ENCODE measurements at regions not wholly inside any gene's neighbourhood (a gene's known extent, or its start where the extent isn't known, plus 50 kb on each side); places are given as distances from the start of the nearest gene placed in this dataset.
A peak's percentile ranks its signal among the peaks of the same experiment; 100 is the strongest.

GRCh38 chr4:138312536-138312911, 70.4 kb upstream of the SLC7A11 start:
- DNase-seq (ENCODE audit: low spot score in 2 of 2), result no peak
- H3K4me3 ChIP-seq, result no peak overlapping the region
- in situ Hi-C loops (cut with MboI; ENCODE audit: low sequenced_read_pairs), result no loop called here

GRCh38 chr4:138311771-138312535, 69.8 kb upstream of the SLC7A11 start:
- no peak for DNase-seq (ENCODE audit: low spot score in 2 of 2)
- no peak overlapping the region for H3K4me3 ChIP-seq
- no peaks in the 10 kb centered on the region; the same call in 1 of the 2 replicates for H3K4me1 ChIP-seq
- no peaks in the 10 kb centered on the region for H3K27me3 ChIP-seq (ENCODE audit: low read depth)
- no peaks in the 10 kb centered on the region for H3K36me3 ChIP-seq (replicated peaks)
- H3K9me3 ChIP-seq, result no peaks in the 10 kb centered on the region; the same call in 1 of the 2 replicates
- in situ Hi-C loops (cut with MboI; ENCODE audit: low sequenced_read_pairs), result no loop called here

More at GRCh38 chr4:138312536-138312911, 70.4 kb upstream of the SLC7A11 start:
- Histone ChIP-seq H3K36me3 (replicated peaks) (no peaks in the 10 kb centered on the region), H3K9me3 (no peaks in the 10 kb centered on the region; the same call in 1 of the 2 replicates), H3K27me3 (ENCODE audit: low read depth) (no peaks in the 10 kb centered on the region), H3K4me1 (no peaks in the 10 kb centered on the region; the same call in 1 of the 2 replicates)

GRCh38 chr4:138310991-138311390, 68.8 kb upstream of the SLC7A11 start:
- Histone ChIP-seq H3K4me1 (no peaks in the 10 kb centered on the region), H3K36me3 (replicated peaks) (no peaks in the 10 kb centered on the region), H3K9me3 (no peaks in the 10 kb centered on the region; the same call in 1 of the 2 replicates), H3K27me3 (ENCODE audit: low read depth) (no peaks in the 10 kb centered on the region), H3K4me3 (no peak overlapping the region)
- DNase-seq (ENCODE audit: low spot score in 2 of 2), result no peak
- in situ Hi-C loops (cut with MboI; ENCODE audit: low sequenced_read_pairs), result no loop called here

- Histone ChIP-seq H3K36me3 (replicated peaks) (no peaks in the 10 kb centered on the region), H3K4me3 (no peak overlapping the region), H3K27me3 (ENCODE audit: low read depth) (no peaks in the 10 kb centered on the region), H3K4me1 (no peaks in the 10 kb centered on the region), H3K9me3 (no peaks in the 10 kb centered on the region; the same call in 1 of the 2 replicates)
- no peak for DNase-seq (ENCODE audit: low spot score in 2 of 2)
- in situ Hi-C loops (cut with MboI; ENCODE audit: low sequenced_read_pairs), result no loop called here
These were observed 68.3 kb upstream of the SLC7A11 start for GRCh38 chr4:138310498-138310897.

GRCh38 chr4:138308356-138308755, 66.2 kb upstream of the SLC7A11 start:
- Histone ChIP-seq H3K36me3 (replicated peaks) (no peaks in the 10 kb centered on the region), H3K9me3 (no peaks in the 10 kb centered on the region), H3K4me1 (no peaks in the 10 kb centered on the region), H3K4me3 (no peak overlapping the region), H3K27me3 (ENCODE audit: low read depth) (no peaks in the 10 kb centered on the region)
- in situ Hi-C loops (cut with MboI; ENCODE audit: low sequenced_read_pairs), result no loop called here
- no peak for DNase-seq (ENCODE audit: low spot score in 2 of 2)

GRCh38 chr4:138307319-138307718, 65.2 kb upstream of the SLC7A11 start:
- Histone ChIP-seq H3K36me3 (replicated peaks) (no peaks in the 10 kb centered on the region), H3K4me1 (no peaks in the 10 kb centered on the region), H3K9me3 (no peaks in the 10 kb centered on the region), H3K27me3 (ENCODE audit: low read depth) (no peaks in the 10 kb centered on the region), H3K4me3 (no peak overlapping the region)
- in situ Hi-C loops (cut with MboI; ENCODE audit: low sequenced_read_pairs), result no loop called here
- no peak for DNase-seq (ENCODE audit: low spot score in 2 of 2)

GRCh38 chr4:138305050-138305449, 62.9 kb upstream of the SLC7A11 start:
- Histone ChIP-seq H3K9me3 (no peaks in the 10 kb centered on the region), H3K4me1 (no peaks in the 10 kb centered on the region), H3K4me3 (no peak overlapping the region), H3K27me3 (ENCODE audit: low read depth) (no peaks in the 10 kb centered on the region), H3K36me3 (replicated peaks) (no peaks in the 10 kb centered on the region)
- no peak for DNase-seq (ENCODE audit: low spot score in 2 of 2)
- in situ Hi-C loops (cut with MboI; ENCODE audit: low sequenced_read_pairs), result no loop called here

- no peak overlapping the region for H3K4me3 ChIP-seq
These were observed 59.4 kb upstream of the SLC7A11 start for GRCh38 chr4:138301536-138301935.

GRCh38 chr4:138300616-138301015, 58.5 kb upstream of the SLC7A11 start:
- H3K9me3 ChIP-seq, result no peaks in the 10 kb centered on the region
- DNase-seq (ENCODE audit: low spot score in 2 of 2), result no peak
- no peak overlapping the region for H3K4me3 ChIP-seq
- no peaks in the 10 kb centered on the region for H3K36me3 ChIP-seq (replicated peaks)
- no peaks in the 10 kb centered on the region for H3K27me3 ChIP-seq (ENCODE audit: low read depth)
- in situ Hi-C loops (cut with MboI; ENCODE audit: low sequenced_read_pairs), result no loop called here
- H3K4me1 ChIP-seq, result no peaks in the 10 kb centered on the region

More at GRCh38 chr4:138301536-138301935, 59.4 kb upstream of the SLC7A11 start:
- no peaks in the 10 kb centered on the region for H3K4me1 ChIP-seq
- in situ Hi-C loops (cut with MboI; ENCODE audit: low sequenced_read_pairs), result no loop called here
- no peaks in the 10 kb centered on the region for H3K9me3 ChIP-seq
- H3K27me3 ChIP-seq (ENCODE audit: low read depth), result no peaks in the 10 kb centered on the region
- DNase-seq (ENCODE audit: low spot score in 2 of 2), result peak in 1 of 2 experiments; percentile 42
- H3K36me3 ChIP-seq (replicated peaks), result no peaks in the 10 kb centered on the region

GRCh38 chr4:138299881-138300280, 57.7 kb upstream of the SLC7A11 start:
- H3K4me3 ChIP-seq, result no peak overlapping the region
- H3K36me3 ChIP-seq (replicated peaks), result no peaks in the 10 kb centered on the region
- no peaks in the 10 kb centered on the region for H3K9me3 ChIP-seq
- H3K4me1 ChIP-seq, result no peaks in the 10 kb centered on the region
- no peaks in the 10 kb centered on the region for H3K27me3 ChIP-seq (ENCODE audit: low read depth)
- in situ Hi-C loops (cut with MboI; ENCODE audit: low sequenced_read_pairs), result no loop called here
- DNase-seq (ENCODE audit: low spot score in 2 of 2), result no peak

GRCh38 chr4:138298866-138299265, 56.7 kb upstream of the SLC7A11 start:
- Histone ChIP-seq H3K4me3 (no peak overlapping the region), H3K36me3 (replicated peaks) (no peaks in the 10 kb centered on the region), H3K9me3 (no peaks in the 10 kb centered on the region), H3K27me3 (ENCODE audit: low read depth) (no peaks in the 10 kb centered on the region), H3K4me1 (no peaks in the 10 kb centered on the region)
- in situ Hi-C loops (cut with MboI; ENCODE audit: low sequenced_read_pairs), result no loop called here
- no peak for DNase-seq (ENCODE audit: low spot score in 2 of 2)

GRCh38 chr4:138298431-138298830, 56.3 kb upstream of the SLC7A11 start:
- H3K4me1 ChIP-seq, result no peaks in the 10 kb centered on the region
- no peaks in the 10 kb centered on the region for H3K27me3 ChIP-seq (ENCODE audit: low read depth)
- no peaks in the 10 kb centered on the region for H3K9me3 ChIP-seq
- H3K36me3 ChIP-seq (replicated peaks), result no peaks in the 10 kb centered on the region
- in situ Hi-C loops (cut with MboI; ENCODE audit: low sequenced_read_pairs), result no loop called here
- no peak overlapping the region for H3K4me3 ChIP-seq
- DNase-seq (ENCODE audit: low spot score in 2 of 2), result no peak

- no peaks in the 10 kb centered on the region for H3K36me3 ChIP-seq (replicated peaks)
- no peaks in the 10 kb centered on the region for H3K4me1 ChIP-seq
- in situ Hi-C loops (cut with MboI; ENCODE audit: low sequenced_read_pairs), result no loop called here
- H3K4me3 ChIP-seq, result no peak overlapping the region
- DNase-seq (ENCODE audit: low spot score in 2 of 2), result no peak
- H3K9me3 ChIP-seq, result no peaks in the 10 kb centered on the region
- H3K27me3 ChIP-seq (ENCODE audit: low read depth), result no peaks in the 10 kb centered on the region
These were observed 55.7 kb upstream of the SLC7A11 start for GRCh38 chr4:138297743-138298405.

GRCh38 chr4:138292321-138292720, 50.2 kb upstream of the SLC7A11 start:
- Histone ChIP-seq H3K36me3 (replicated peaks) (no peaks in the 10 kb centered on the region), H3K27me3 (ENCODE audit: low read depth) (no peaks in the 10 kb centered on the region), H3K9me3 (no peaks in the 10 kb centered on the region), H3K4me3 (no peak overlapping the region), H3K4me1 (no peaks in the 10 kb centered on the region)
- in situ Hi-C loops (cut with MboI; ENCODE audit: low sequenced_read_pairs), result no loop called here
- no peak for DNase-seq (ENCODE audit: low spot score in 2 of 2)
